DOHH2 (cell line): ENCODE measurements at regions not wholly inside any gene's neighbourhood (a gene's known extent, or its start where the extent isn't known, plus 50 kb on each side); places are given as distances from the start of the nearest gene placed in this dataset.

Experiments used
- H3F3A ChIP-seq: fragments of 200-600 bp; sonication (generic), shearing (Covaris generic); 2 replicates; pipeline ENCODE4 v1.6.0; 2016; ENCODE audit warnings: antibody characterized with exemption, mild to moderate bottlenecking; ENCODE audit not compliant: control insufficient read depth, insufficient read depth
- H3K27ac ChIP-seq: fragments of 200-600 bp; sonication (generic); 2 replicates; pipeline ENCODE4 v1.5.1; 2014; ENCODE audit warnings: low read depth, mild to moderate bottlenecking, low read length, moderate library complexity
- H3K27me3 ChIP-seq: fragments of 200-600 bp; sonication (generic); 2 replicates; pipeline ENCODE4 v1.6.1; 2014; ENCODE audit warnings: mild to moderate bottlenecking, low read length, mixed read lengths; ENCODE audit not compliant: control insufficient read depth
- H3K36me3 ChIP-seq: fragments of 200-600 bp; sonication (generic); 2 replicates; pipeline ENCODE4 v1.6.1; 2014; ENCODE audit warnings: mild to moderate bottlenecking, low read length, moderate library complexity, mixed read lengths; ENCODE audit not compliant: control insufficient read depth
- H3K4me1 ChIP-seq: fragments of 200-600 bp; sonication (generic); 2 replicates; pipeline ENCODE4 v1.6.1; 2014; ENCODE audit warnings: mild to moderate bottlenecking, low read length, mixed read lengths; ENCODE audit not compliant: control insufficient read depth
- H3K4me2 ChIP-seq: fragments of 200-600 bp; sonication (generic); 2 replicates; pipeline ENCODE4 v1.6.0; 2014; ENCODE audit warnings: mild to moderate bottlenecking, low read length, moderate library complexity
- H3K4me3 ChIP-seq: fragments of 200-600 bp; sonication (generic); 2 replicates; pipeline ENCODE4 v1.5.1; 2014; ENCODE audit warnings: mild to moderate bottlenecking, low read length, mixed read lengths
- H3K79me2 ChIP-seq: fragments of 200-600 bp; sonication (generic); 2 replicates; pipeline ENCODE4 v1.6.1; 2014; ENCODE audit warnings: mild to moderate bottlenecking, low read length, mixed read lengths; ENCODE audit not compliant: control insufficient read depth
- H3K9me2 ChIP-seq: fragments of 200-600 bp; sonication (generic); replicated peaks from 2 replicates; pipeline ENCODE4 v1.6.1; 2014; ENCODE audit warnings: mild to moderate bottlenecking, low read length, mixed read lengths; ENCODE audit not compliant: control insufficient read depth
- H3K9me3 ChIP-seq: fragments of 200-600 bp; sonication (generic); 2 replicates; pipeline ENCODE4 v1.6.1; 2014; ENCODE audit warnings: antibody characterized with exemption, low read length, mixed read lengths; ENCODE audit not compliant: control insufficient read depth, insufficient read depth
- H4K20me1 ChIP-seq: fragments of 200-600 bp; sonication (generic); 2 replicates; pipeline ENCODE4 v1.6.0; 2014; ENCODE audit warnings: low read depth, mild to moderate bottlenecking, antibody characterized with exemption, low read length, moderate library complexity; ENCODE audit not compliant: control insufficient read depth, insufficient read depth
- EZH2phosphoT487 ChIP-seq: fragments of 200-600 bp; sonication (generic); IDR thresholded peaks from 2 replicates; pipeline ENCODE4 v1.6.1; 2017; ENCODE audit warnings: borderline replicate concordance, mild to moderate bottlenecking, antibody characterized with exemption, low read length, moderate library complexity, mixed read lengths
- TF ChIP-seq, protein P1 (sequence below): fragments of 200-600 bp; sonication (generic); IDR thresholded peaks from one replicate; pipeline ENCODE4 v1.5.1; 2014; ENCODE audit warnings: antibody characterized with exemption, mild to moderate bottlenecking, low read depth, low read length; ENCODE audit not compliant: poor library complexity, severe bottlenecking

DNA sequence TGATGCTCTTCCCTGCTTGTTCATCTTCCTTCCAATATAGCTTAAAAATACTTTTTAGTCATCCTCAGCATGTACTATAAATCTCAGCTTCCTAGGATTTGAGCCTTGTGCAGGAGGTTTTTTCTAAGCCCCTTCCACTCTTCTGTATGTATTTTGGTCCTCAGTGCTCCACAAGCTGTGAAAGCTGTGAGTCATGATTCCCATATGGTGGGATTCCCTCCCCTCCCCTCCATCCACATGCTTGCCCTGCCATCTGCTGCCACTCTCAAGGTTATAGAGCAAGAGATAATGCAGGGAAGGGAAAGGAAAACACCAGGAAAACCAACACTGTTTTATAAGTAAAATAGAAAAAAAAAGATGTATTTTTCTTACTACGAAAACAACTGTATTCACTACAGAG, 58.5 kb upstream of the AP1S2 start:
- Histone ChIP-seq H4K20me1 (no peaks in the 10 kb centered on the region), H3K9me3 (no peaks in the 10 kb centered on the region), H3F3A (peaks cover 4% of the 10 kb centered on the region; the same call in 1 of the 2 replicates), H3K36me3 (no peaks in the 10 kb centered on the region), H3K79me2 (no peaks in the 10 kb centered on the region), H3K4me1 (peaks cover 27% of the 10 kb centered on the region), H3K27ac (no peak overlapping the region), H3K27me3 (no peaks in the 10 kb centered on the region), H3K4me3 (no peak overlapping the region), H3K4me2 (no peak overlapping the region), H3K9me2 (no peaks in the 10 kb centered on the region)
- TF ChIP-seq, protein P1, sequence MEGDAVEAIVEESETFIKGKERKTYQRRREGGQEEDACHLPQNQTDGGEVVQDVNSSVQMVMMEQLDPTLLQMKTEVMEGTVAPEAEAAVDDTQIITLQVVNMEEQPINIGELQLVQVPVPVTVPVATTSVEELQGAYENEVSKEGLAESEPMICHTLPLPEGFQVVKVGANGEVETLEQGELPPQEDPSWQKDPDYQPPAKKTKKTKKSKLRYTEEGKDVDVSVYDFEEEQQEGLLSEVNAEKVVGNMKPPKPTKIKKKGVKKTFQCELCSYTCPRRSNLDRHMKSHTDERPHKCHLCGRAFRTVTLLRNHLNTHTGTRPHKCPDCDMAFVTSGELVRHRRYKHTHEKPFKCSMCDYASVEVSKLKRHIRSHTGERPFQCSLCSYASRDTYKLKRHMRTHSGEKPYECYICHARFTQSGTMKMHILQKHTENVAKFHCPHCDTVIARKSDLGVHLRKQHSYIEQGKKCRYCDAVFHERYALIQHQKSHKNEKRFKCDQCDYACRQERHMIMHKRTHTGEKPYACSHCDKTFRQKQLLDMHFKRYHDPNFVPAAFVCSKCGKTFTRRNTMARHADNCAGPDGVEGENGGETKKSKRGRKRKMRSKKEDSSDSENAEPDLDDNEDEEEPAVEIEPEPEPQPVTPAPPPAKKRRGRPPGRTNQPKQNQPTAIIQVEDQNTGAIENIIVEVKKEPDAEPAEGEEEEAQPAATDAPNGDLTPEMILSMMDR: no peak
- no peak for TF ChIP-seq EZH2phosphoT487

DNA sequence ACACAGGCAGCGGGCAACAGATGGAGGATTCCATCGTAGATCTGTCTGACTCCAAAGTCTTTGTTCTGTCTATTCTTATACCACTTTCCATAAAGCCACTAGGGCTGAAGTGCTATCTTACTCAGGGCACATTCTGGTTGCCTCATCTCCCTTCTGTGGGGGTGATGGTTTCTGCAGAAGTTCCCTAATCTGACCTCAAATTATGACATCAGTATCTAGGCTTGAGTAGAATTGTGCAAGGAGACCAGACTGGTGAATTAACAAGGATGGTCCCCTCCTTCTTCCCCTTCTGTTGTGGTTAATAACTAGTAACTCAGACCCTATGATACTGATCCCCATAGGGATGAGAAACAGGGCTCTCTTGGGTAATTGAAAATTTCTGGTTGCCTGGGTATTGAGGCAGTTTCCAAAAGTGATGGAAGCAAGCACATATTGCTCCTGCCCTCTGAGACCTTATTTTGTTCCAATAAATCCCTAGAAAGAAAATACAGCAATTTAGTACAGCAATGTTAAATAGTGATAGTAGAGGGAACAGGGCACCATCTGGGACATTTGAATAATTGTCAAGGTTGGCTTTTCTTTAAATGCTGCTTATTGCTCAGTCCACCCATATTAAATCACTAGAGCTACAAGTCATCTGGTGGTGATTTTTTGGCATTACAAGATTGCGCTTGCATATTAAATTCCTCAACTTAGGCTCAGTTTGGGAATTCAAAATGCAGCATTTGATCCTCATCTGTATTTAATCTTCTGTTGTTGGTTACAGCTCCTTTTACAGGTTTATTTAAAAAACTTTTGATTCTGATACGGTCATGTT, 57.3 kb upstream of the AP1S2 start:
- Histone ChIP-seq H3K79me2 (no peaks in the 10 kb centered on the region), H3K27ac (no peak overlapping the region), H3F3A (peaks cover 4% of the 10 kb centered on the region; the same call in 1 of the 2 replicates), H3K9me2 (no peaks in the 10 kb centered on the region), H3K9me3 (no peaks in the 10 kb centered on the region), H3K36me3 (no peaks in the 10 kb centered on the region), H3K4me3 (no peak overlapping the region), H3K27me3 (no peaks in the 10 kb centered on the region), H3K4me1 (peaks cover 30% of the 10 kb centered on the region), H4K20me1 (no peaks in the 10 kb centered on the region), H3K4me2 (no peak overlapping the region)
- TF ChIP-seq EZH2phosphoT487: no peak
- TF ChIP-seq, protein P1: no peak

GRCh38 chrX:15909605-15910004, 55.0 kb upstream of the AP1S2 start:
- H3K9me2 ChIP-seq: no peaks in the 10 kb centered on the region
- H3K4me3 ChIP-seq: no peak overlapping the region
- peaks cover 35% of the 10 kb centered on the region for H3K4me1 ChIP-seq
- H3F3A ChIP-seq: no peaks in the 10 kb centered on the region
- no peaks in the 10 kb centered on the region for H3K27me3 ChIP-seq
- H3K9me3 ChIP-seq: no peaks in the 10 kb centered on the region
- TF ChIP-seq, protein P1: no peak
- TF ChIP-seq EZH2phosphoT487: no peak
- no peak overlapping the region for H3K27ac ChIP-seq
- H4K20me1 ChIP-seq: no peaks in the 10 kb centered on the region
- H3K4me2 ChIP-seq: no peak overlapping the region
- H3K36me3 ChIP-seq: no peaks in the 10 kb centered on the region
- H3K79me2 ChIP-seq: no peaks in the 10 kb centered on the region
